Mucosa of gallbladder (tissue), 1 donor: ENCODE measurements at regions not wholly inside any gene's neighbourhood (a gene's known extent, or its start where the extent isn't known, plus 50 kb on each side); places are given as distances from the start of the nearest gene placed in this dataset.
A peak's percentile ranks its signal among the peaks of the same experiment; 100 is the strongest.
"Not testable (repeated sequence)": the region's sequence is repeated elsewhere in the genome, so short reads cannot be mapped to it uniquely, and the experiment has no call there.

Experiments used
- DNase-seq: peaks from one replicate; pipeline ENCODE4 v3.0.0-alpha.2; 2020; ENCODE audit warnings: low spot score
- donor health status: DM: no; HTN: no; CAD: no.

DNA sequence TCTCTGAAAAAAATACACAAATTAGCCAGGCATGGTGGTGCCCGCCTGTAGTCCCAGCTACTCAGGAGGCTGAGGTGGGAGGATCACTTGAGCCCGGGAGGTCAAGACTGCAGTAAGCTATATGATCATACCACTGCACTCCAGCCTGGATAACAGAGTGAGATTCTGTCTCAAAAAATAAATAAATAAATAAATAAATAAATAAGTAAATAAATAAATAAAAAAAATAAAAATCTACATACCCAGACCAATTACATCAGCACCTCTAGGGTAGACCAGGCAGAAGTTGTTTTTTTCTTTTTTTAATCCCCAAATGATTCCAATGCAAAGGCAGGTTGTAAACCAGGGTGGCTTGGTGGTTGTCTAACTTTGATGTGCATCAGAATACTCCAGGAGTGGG lies 299.3 kb downstream of the BCOR start:
- not testable (repeated sequence) for DNase-seq

DNA sequence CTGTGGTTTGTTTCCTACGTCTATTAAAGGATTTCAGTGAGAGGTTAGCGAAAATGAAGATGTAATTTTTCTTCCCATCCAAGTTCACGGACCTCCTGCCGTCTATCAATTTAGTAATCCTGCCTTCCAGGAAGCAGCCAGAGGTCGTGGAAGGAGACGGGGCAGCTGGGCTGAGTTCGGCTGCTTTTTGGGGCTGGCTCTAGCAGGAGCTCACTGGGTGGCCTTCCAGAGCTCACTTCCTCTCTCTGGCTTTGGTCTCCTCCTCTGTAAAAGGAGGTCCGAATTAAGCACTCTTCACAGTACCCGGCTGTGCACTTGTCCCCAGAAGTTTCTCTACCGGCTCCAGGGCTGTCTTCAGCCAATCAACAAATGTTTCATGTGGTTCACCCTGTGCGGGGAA lies 295.4 kb downstream of the BCOR start:
- no peak for DNase-seq

DNA sequence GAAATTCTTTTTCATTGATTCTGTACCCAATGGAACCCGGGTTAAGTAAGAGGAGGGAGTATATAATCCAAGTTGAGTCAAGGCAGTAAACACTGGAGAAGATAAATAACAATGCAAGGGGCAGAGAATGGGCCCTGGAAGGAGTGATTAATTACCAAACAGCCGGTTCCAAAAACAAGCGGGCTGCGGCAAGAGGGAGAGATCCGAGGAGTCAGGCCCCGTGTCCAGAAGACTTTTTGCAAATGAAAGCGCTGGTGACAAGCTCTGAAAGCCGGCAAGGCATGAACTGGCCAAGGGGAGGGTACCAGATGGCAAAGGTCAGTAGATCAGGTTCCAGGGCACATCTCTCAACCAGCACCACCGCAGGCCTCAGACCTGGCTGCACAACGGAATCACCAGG lies 294.9 kb downstream of the BCOR start:
- no peak for DNase-seq

DNA sequence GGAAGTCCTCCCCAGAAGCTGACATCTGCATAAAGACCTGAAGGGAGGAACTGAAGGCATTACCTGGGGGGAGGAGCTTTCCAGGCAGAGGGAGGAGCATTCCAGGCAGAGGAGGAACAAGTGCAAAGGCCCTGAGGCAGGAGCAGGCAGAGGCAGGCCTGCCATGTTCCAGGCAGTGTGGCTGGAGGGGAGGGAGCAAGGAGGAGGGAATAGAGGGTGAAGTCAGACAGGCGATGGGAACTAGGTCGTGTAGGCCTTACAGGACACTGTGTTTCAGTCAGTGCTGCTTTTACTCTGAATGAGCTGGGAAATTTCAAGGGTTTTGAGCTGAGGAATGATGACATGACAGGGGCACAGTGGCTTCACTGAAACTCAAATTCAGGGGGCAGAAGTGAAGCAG lies 292.7 kb downstream of the BCOR start:
- DNase-seq: no peak

DNA sequence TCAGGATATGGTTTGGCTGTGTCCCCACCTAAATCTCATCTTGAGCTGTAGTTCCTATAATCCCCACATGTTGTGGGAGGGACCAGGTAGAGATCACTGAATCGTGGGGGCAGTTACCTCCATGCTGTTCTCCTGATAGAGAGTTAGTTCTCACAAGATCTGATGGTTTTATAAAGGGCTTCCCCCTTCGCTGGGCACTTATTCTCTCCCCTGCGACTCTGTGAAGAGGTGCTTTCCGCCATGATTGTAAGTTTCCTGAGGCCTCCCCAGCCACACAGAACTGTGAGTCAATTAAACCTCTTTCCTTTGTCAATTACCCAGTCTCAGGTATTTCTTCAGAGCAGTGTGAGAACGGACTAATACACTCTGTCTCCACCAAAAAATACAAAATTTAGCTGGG lies 291.9 kb downstream of the BCOR start:
- no peak for DNase-seq

DNA sequence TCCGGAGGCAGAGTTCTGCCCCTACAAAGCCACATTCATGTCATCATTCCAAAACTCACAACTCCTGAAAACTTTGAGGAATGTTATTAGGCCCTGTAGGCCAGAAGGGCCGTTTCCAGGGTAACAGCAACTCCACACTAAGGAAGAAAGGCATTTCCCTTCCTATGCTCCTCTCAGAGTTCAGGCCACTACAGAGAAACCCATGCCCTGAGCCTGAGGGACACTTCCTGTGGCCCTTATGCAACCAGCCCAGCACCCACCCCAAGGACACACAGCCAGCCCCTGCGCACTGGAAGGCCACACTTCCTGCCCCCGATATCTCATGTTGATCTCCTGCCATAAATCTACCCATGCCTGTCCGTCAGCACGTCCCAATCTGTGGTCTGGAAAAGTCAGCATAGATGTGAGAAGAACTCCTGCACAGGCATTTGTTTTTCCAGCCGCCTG lies 289.3 kb downstream of the BCOR start:
- DNase-seq: no peak

DNA sequence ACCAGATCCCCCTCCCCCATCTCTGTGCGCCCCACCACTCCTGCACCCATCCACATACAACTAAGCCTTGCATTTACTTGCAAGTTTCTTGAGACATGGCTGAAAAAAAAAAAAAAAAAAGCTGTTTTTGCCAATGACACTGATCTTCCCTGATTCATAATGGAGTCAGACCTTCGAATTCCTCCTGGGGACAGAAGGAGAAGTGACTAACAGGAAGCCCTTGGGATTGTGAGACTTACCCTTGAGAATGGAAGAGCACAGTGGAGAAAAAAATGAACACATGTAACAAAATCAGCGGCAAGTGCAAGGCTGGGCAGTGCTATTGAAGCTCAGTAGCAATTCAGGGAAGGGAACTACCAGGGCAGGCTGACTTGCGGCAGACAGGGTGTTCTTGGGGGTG lies 288.4 kb downstream of the BCOR start:
- DNase-seq: no peak

DNA sequence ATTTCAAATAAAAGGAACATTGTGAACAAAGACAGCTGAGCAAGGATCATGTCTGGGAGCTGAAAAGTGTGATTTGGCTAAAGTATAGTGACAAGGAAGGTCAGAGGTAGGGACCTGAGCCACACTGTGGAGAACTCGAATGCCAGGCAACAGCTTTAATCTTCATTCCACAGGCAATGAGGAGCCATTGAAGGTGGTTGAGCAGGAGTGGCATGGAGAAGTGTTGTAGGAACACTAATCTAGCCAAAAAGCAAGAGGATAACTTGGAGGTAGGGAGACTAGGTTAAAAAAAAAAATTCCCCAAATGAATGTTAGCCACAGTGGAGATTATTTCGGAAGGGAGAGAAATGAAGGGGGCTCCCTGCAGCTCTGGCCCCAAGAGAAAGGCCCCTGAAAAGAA lies 286.9 kb downstream of the BCOR start:
- DNase-seq: no peak

DNA sequence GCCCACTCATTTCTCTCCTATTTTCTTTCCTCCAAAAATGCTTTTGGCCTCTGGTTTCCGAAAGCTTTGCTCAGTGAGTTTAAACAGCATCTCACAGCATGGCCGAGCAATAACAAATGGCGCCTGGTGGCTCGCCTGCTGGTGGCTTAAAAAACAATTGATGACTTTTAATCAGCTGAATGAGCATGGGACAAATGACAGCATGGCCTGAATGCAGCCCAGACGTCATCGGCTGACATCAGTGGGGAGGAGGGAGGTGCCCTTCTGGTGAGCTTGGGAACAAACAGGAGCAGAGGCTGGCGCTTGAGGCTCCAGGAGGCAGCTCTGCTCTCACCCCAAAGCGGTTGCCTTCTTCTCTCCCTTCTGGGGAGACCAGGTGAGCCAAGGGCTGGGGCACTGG lies 286.4 kb downstream of the BCOR start:
- no peak for DNase-seq

DNA sequence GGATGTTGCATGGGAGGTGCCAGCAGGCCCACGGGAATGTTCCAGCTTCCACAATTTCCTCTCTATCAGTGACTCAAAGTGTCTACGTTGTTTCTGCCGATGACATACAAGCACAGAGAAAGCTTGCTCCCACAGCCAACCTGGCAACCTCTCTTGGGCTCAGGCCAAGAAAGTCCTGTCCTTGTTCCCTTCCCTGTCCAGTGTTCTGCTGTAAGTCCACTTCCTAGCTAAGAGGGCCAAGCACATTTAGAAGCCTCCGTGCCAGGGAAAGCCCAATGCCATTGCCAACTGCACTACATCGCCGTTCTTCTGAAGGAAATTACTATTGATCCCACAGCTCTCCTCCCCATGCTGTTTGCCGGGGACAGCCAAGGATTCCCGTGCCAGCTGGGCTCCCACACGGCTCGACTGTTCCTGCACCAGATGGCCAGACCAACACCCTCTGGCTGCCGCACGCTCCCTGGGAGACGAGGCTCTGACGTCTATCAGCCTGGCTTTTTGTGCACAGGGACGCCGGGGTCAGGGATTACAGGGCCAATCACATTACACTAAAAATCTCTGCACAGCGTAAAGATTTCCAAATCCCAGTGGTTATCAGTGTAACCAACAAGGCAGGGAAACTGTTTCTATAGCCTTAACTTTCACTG lies 284.0 kb downstream of the BCOR start:
- peak; percentile 76 for DNase-seq

DNA sequence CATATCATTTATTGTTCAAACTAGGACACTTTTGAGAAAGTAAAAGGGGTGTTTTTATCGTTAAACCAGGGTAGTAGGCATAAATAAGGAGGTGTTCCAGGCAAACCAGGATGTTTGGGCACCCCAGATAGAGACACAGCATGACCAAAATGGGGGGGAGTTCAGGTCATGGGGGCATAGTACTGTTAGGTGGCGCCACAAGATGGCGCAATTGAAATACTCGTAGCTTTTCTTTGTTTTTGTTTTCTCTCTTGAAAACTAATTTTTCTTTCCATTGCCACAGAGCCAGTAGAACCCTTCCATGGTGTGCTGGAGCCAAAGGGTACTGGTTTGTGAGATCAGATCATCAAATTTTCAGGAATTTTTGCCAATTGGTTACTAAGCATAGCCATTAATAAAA lies 283.4 kb downstream of the BCOR start:
- DNase-seq: no peak

DNA sequence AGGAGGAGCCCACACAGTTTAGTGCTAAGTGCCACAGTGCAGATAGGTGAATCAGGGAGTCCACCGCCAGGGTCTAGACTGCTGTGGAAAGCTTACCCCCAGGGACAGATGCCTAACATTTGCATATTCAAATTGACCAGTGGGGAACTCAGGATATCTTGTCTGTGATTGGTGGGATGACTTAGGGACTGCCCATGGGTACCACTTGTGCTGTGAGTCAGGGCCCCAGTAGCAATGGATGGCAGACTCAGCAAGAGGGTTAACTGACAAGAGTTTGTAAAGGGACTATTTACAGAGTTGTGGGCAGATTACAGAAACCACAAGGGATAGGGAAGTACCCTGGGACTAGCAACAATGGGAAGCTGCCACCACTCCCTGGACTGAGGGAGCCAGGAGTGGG lies 282.1 kb downstream of the BCOR start:
- DNase-seq: no peak

DNA sequence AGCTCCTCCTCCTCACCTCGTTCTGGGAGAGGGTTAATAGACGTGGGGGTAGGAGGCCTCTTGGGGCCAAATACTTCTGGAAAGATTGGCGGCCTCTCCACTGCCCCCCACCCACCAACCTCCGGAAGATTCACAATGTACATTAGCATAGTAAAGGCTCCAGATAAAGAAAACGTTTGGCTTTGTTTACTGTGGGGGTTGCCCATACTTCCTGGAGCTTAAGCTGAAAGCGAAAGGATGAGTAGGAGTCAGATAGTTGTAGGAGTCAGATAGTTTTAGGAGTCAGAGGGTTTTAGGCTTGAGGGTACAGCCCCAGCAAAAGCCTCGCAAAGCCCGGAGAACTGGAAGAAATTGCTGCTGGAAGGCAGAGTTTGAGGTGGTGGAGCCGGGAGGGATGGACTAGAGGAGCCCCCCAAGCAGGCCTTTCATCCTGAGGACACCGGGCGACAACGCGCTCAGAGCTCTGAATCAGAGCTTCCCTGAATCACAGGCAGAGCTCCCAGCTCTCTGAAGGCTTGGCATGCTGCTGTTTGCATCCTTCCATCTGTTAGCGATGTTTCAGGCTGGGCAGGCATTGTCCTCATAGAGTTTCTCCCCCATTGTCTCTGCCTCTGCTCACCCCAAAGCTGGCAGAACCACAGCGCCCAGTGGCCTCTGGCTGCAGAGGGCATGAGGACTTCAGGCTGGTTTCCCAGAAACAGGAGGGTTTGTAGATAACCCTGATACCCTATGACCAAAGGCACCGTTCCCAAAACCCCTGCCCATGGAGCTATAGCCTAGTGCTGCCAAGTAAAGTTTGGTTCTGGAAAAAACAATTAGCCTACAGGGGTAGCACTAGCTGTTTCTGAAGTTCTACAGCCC lies 280.7 kb downstream of the BCOR start:
- DNase-seq: no peak

DNA sequence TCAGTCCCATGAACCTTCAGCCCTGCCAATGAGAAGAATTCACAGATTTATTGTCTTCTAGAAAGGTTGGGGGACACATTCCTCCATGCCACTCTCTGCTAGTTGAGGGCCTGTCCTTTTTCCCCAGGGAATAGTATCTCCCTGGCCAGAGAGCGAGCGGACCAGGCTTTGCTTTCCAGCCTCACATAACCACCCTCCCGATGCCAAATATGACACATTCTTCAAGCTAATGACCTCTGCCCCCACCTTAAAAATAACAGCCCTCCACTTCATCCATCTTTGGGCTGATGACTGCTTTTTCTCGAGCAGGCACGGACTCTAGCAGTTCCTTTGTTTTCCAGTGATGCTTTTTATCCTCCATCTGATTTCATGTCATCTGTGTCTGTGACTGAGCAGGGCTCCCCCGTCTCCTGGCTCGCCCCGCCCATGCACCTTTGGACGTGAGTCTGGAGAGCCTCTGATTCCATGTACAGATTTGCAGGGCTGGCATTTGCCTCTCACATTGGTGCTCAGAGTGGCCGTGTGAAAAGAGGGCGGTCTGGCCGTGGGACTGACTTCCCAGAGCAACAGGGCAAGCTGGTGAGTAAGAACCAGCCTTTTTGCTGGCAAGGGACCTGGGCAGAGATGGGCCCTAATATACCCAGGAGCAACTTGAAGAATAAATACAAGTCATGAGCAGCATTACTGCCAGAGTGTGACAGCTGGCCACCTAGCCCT lies 279.8 kb downstream of the BCOR start:
- DNase-seq: no peak

DNA sequence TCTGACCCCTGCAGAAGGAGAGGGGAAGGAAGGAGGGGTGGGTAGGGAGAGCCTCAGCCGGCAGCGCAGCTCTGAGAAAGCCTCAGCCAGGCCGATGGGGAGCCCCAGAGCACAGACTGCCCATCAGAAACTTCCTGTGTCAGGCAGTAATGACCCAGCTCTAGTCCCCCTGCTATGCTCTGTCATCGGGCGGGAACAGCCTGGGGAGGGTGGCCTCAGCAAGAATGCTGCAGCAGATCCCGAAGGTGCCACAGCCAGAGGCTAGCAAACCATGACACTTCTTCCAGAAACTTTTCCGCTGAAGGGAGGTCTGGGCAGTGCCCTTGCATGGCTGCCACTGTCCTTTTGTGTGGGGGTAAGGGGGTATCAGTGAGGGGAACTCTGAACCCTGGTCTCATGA lies 279.0 kb downstream of the BCOR start:
- no peak for DNase-seq

DNA sequence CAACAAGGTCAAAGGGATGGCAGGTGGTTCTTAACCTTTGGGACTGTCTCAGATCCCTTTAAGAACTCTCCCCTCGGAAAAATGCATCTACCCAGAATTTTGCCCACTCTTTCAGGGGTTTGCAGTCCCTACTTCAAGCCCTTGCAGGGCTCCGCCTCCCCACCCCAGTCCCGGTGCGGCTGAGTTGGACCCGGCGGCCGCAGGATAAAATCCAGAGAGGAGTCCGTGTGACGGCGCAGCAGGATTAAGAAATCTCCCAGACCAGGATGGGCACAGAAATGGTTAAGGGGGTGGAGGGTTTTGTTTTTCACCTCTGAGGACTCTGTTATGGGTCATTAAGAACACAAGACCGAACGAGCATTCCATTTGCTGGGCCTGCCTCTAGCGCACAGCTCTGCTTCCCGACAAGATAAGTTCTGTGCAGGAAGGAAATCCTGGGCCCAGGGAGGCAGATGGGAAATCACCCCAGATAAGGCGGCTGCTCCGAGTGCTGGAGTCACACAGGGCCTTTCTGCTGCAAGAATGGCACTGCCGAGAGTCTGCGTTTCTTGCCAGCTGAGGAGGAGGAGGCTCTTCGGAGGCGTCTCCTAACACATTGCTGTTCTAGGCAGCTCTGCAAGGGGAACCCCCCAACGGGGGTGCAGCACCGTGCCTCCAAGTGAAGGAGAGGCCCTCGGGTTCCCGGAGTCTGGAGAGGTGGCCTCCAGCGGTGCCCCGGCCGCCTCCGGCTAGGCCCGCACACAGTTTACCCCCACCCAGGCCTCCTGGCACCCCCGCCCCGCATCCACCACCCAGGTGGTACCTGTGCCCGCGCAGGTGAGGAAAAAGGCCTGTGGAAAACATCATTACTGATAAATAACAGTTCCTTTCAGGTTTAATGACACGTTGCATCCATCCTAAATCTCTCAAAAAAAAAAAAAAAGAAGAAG lies 277.6 kb downstream of the BCOR start:
- no peak for DNase-seq

DNA sequence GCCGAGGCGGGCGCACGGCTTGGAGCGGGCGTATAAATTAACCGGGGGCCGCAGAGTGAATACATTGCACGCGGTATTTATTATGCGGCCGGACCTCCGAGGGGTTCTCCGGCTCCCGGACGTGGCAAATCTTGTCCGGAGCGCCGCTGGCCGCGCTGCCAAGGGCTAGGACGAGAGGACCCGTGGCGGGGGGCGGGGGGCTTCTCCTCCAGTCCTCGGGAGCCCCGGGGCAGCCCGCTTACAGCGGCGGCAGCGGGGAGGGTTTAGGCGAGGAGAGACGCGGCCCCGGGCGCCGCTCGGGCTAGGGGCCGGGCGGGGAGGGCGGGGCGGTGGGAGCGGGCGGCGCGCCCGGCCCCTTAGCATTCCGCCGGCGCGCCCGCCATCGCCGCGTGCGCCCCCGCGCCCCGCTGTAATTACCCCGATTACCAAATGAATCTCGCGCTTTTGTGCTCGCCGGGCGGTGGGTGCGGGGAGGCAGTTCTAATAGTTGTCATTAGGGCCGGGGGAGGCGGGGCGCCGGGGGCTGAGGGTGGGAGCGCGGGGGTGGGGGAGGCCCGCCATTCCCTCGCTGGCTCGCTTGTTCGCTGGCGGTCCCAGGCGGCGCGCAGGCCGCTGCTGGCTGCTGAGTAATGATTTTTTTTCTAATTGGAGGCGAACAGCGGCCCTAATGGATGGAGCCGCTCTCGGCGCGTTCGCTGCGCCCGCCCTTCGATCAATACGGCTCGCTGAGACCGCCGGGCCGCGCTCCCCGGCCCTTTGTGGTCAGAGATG lies 276.6 kb downstream of the BCOR start:
- no peak for DNase-seq

DNA sequence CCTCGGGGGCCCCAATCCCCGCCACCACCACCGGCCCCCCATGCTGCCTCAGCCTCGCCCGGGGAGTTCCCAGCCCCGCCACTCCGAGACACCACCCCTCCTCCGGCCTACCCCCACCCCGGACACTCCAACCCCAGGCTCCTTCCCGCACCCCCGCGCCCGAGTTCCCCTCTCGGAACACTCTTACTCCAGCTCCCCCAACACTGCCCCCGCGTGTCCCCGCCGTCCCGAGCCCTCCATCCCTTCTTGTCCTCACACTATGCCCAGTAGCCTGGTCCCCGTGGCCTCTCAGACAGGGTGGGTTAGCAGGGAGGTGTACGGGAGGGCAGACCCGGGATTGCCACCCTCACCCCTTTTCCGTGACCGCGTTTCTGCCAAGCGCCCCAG lies 276.1 kb downstream of the BCOR start:
- no peak for DNase-seq

DNA sequence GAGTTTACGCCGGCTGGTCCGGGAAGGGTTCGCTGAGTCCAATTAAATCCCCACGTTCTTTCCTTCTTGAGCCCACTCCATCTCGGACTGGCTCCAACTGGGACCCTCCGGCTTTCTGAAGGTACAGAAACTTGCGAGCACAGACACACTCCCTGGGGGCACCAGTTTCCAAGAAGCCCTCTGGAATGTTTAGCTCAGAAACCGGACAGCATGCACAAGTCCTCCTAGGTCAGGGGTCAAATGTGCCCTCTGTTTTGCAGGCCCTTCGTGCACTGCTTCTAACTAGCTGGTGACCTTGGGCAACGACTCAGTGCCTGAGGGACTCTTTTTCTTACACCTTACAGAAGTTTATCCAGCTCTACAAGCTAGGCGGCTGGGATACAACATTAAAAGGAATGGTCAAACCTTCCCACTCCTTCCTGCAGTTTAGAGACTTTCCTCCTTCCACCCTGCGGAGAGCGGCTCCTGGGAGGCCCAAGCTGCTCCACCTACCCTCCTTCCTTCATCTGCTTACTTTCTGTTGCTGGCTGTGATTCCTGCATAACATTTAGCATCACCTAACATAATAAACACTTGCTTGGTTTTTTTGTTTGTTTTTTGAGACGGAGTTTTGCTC lies 275.5 kb downstream of the BCOR start:
- DNase-seq: no peak

DNA sequence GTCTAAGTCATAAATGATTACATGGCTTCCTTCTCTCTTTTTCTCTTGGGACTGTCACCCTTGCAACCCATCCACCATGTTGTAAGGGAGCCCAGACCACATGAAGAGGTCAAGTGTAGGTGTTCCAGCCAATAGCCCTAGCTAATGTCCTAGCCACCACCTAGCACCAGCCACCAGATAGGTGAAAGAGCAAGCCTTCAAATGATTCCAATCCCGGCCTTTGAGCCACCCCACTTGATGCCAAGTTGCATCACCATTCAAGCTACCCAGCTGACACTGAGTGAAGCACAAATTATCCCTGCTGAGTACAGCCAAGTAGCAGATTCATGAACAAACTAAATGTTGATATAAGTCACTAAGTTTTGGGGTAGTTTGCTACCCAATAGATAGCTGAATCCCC lies 274.3 kb downstream of the BCOR start:
- no peak for DNase-seq

DNA sequence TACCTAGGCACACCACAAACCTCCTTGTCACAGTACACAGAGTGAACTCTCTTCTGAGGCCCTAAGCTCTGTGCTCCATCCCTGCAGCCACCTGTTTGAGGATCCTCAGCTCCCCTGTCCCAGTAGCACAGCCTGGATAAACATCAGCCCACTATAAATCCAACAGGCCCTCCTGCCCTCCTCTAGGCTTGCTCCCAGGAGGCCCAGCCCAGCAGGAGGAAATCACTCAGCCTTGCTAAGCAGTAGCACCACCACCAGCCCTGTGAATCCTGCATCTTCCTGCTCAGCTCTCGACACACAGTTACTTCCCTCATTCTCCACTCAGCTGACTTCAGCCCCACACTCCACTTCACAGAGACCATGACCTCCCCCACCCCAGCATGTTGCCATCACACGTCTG lies 273.9 kb downstream of the BCOR start:
- no peak for DNase-seq
